LNCAP (cell line): ENCODE measurements at regions not wholly inside any gene's neighbourhood (a gene's known extent, or its start where the extent isn't known, plus 50 kb on each side); places are given as distances from the start of the nearest gene placed in this dataset.

Source experiments
- CTCF ChIP-seq: fragments of 450-650 bp; IDR thresholded peaks from 2 replicates; pipeline ENCODE4 v1.5.1; 2017; ENCODE audit warnings: mild to moderate bottlenecking

- TF ChIP-seq CTCF = no peak
These were observed 133.6 kb upstream of the COL1A2 start for GRCh38 chr7:94261067-94261466.

- no peak for TF ChIP-seq CTCF
These were observed 129.9 kb upstream of the COL1A2 start for GRCh38 chr7:94264756-94265155.

- no peak for TF ChIP-seq CTCF
These were observed 129.2 kb upstream of the COL1A2 start for GRCh38 chr7:94265456-94265855.

GRCh38 chr7:94266238-94266644 is 128.5 kb upstream of the COL1A2 start:
- TF ChIP-seq CTCF = no peak

GRCh38 chr7:94270772-94271171 is 123.9 kb upstream of the COL1A2 start:
- TF ChIP-seq CTCF = no peak

GRCh38 chr7:94272821-94273583 is 121.7 kb upstream of the COL1A2 start:
- no peak for TF ChIP-seq CTCF

GRCh38 chr7:94274828-94275227 is 119.9 kb upstream of the COL1A2 start:
- no peak for TF ChIP-seq CTCF

- no peak for TF ChIP-seq CTCF
These were observed 118.7 kb upstream of the COL1A2 start for GRCh38 chr7:94276027-94276426.
